ENCODE measurements at regions not wholly inside any gene's neighbourhood (a gene's known extent, or its start where the extent isn't known, plus 50 kb on each side); places are given as distances from the start of the nearest gene placed in this dataset.

GRCh38 chr4:11685481-11685880 is 256.8 kb upstream of the HS3ST1 start:
- no peak for DNase-seq
- Mint-ChIP-seq H3K36me3 (ENCODE audit: low read depth) (no peaks in the 10 kb centered on the region), H3K27me3 (ENCODE audit: insufficient read depth) (no peaks in the 10 kb centered on the region), H3K4me1 (no peaks in the 10 kb centered on the region), H3K4me3 (no peak overlapping the region), H3K27ac (no peak overlapping the region), H3K9me3 (no peaks in the 10 kb centered on the region)
- H3K9me3 ChIP-seq (ENCODE audit: control insufficient read depth, low read length) = no peaks in the 10 kb centered on the region
- WGBS, 2 experiments (ENCODE audit: insufficient coverage in 1 of 2, insufficient read length in 1 of 2) = 93 to 100% methylated on average over 5 of the region's 5 CpGs
- H3K36me3 ChIP-seq (ENCODE audit: control insufficient read depth, insufficient read depth, low read length) = no peaks in the 10 kb centered on the region
- H3K4me1 ChIP-seq (ENCODE audit: control insufficient read depth, insufficient read depth, low read length) = no peaks in the 10 kb centered on the region
- H3K27me3 ChIP-seq (ENCODE audit: control insufficient read depth, insufficient read depth, low read length, poor library complexity, severe bottlenecking) = no peaks in the 10 kb centered on the region
- no peak overlapping the region for H3K4me3 ChIP-seq (ENCODE audit: low read length)
- H3K27ac ChIP-seq (ENCODE audit: low read depth, low read length) = no peak overlapping the region
- TF ChIP-seq CTCF (conservative IDR thresholded peaks at IDR 0.05) = no peak
- H3K9ac ChIP-seq (ENCODE audit: extremely low read depth, low read length, poor library complexity, severe bottlenecking) = no peak overlapping the region

- H3K36me3 ChIP-seq (ENCODE audit: control insufficient read depth, insufficient read depth, low read length) = no peaks in the 10 kb centered on the region
- Mint-ChIP-seq H3K4me3 (no peak overlapping the region), H3K27ac (no peak overlapping the region), H3K36me3 (ENCODE audit: low read depth) (no peaks in the 10 kb centered on the region), H3K27me3 (ENCODE audit: insufficient read depth) (no peaks in the 10 kb centered on the region), H3K9me3 (no peaks in the 10 kb centered on the region), H3K4me1 (no peaks in the 10 kb centered on the region)
- H3K9me3 ChIP-seq (ENCODE audit: control insufficient read depth, low read length) = no peaks in the 10 kb centered on the region
- no peak for TF ChIP-seq CTCF (conservative IDR thresholded peaks at IDR 0.05)
- WGBS, 2 experiments (ENCODE audit: insufficient coverage in 1 of 2, insufficient read length in 1 of 2) = 94% methylated on average over 3 of the region's 3 CpGs; no CpG with 5 or more reads in 1 of the 2 experiments
- no peaks in the 10 kb centered on the region for H3K27me3 ChIP-seq (ENCODE audit: control insufficient read depth, insufficient read depth, low read length, poor library complexity, severe bottlenecking)
- no peak for DNase-seq
- no peaks in the 10 kb centered on the region for H3K4me1 ChIP-seq (ENCODE audit: control insufficient read depth, insufficient read depth, low read length)
- H3K27ac ChIP-seq (ENCODE audit: low read depth, low read length) = no peak overlapping the region
- H3K9ac ChIP-seq (ENCODE audit: extremely low read depth, low read length, poor library complexity, severe bottlenecking) = no peak overlapping the region
- H3K4me3 ChIP-seq (ENCODE audit: low read length) = no peak overlapping the region
These were observed 246.5 kb upstream of the HS3ST1 start for GRCh38 chr4:11675051-11675800.

- no peak for TF ChIP-seq CTCF (conservative IDR thresholded peaks at IDR 0.05)
- Histone ChIP-seq H3K27ac (ENCODE audit: low read depth, low read length) (no peak overlapping the region), H3K4me3 (ENCODE audit: low read length) (no peak overlapping the region), H3K27me3 (ENCODE audit: control insufficient read depth, insufficient read depth, low read length, poor library complexity, severe bottlenecking) (no peaks in the 10 kb centered on the region), H3K4me1 (ENCODE audit: control insufficient read depth, insufficient read depth, low read length) (no peaks in the 10 kb centered on the region), H3K9me3 (ENCODE audit: control insufficient read depth, low read length) (no peaks in the 10 kb centered on the region), H3K9ac (ENCODE audit: extremely low read depth, low read length, poor library complexity, severe bottlenecking) (no peak overlapping the region), H3K36me3 (ENCODE audit: control insufficient read depth, insufficient read depth, low read length) (no peaks in the 10 kb centered on the region)
- Mint-ChIP-seq H3K9me3 (no peaks in the 10 kb centered on the region), H3K36me3 (ENCODE audit: low read depth) (no peaks in the 10 kb centered on the region), H3K27me3 (ENCODE audit: insufficient read depth) (peaks cover 2% of the 10 kb centered on the region), H3K27ac (no peak overlapping the region), H3K4me3 (no peak overlapping the region), H3K4me1 (no peaks in the 10 kb centered on the region)
- no peak for DNase-seq
These were observed 241.6 kb upstream of the HS3ST1 start for GRCh38 chr4:11670304-11670703.
